Astrocyte of the cerebellum (primary cell): ENCODE measurements at regions not wholly inside any gene's neighbourhood (a gene's known extent, or its start where the extent isn't known, plus 50 kb on each side); places are given as distances from the start of the nearest gene placed in this dataset.
"Not testable (repeated sequence)": the region's sequence is repeated elsewhere in the genome, so short reads cannot be mapped to it uniquely, and the experiment has no call there.

Source experiments
- DNase-seq: peaks from one replicate; pipeline ENCODE4 v3.0.0-alpha.2; 2011; ENCODE audit warnings: low read depth
- H3K4me3 ChIP-seq: 2 replicates; pipeline ENCODE4 v1.5.1; 2011; ENCODE audit warnings: mild to moderate bottlenecking, low read depth, low read length, moderate library complexity
- in situ Hi-C: cut with HindIII; loops from 2 replicates; pipeline ENCODE4 v1.10.0; 2017; ENCODE audit warnings: low sequenced_read_pairs
- TF ChIP-seq, protein P1 (sequence below): IDR thresholded peaks from 2 replicates; pipeline ENCODE4 v1.5.1; 2012; ENCODE audit warnings: low read length, low read depth, moderate library complexity, mild to moderate bottlenecking; ENCODE audit errors: missing control alignments

DNA sequence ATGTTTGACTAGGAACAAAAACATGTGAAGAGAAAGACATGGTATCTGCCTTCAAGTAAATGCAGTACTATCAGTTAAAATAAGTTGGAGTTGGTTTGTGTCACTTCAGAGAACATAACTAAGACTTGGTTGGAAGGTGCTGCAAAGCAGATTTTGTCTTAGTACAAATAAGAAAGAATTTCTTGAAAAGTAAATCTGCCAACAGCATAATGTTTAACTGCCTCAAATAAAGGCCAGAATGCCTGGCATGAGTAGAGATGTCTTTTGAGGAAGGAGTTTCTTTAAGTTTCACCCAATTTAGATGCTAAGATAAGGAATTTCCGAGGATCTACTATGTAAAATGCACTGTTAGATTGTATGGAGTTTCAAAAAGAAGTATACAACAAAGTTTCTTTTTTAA is 409.7 kb downstream of the PIK3C3 start:
- H3K4me3 ChIP-seq: no peak overlapping the region
- TF ChIP-seq, protein P1, sequence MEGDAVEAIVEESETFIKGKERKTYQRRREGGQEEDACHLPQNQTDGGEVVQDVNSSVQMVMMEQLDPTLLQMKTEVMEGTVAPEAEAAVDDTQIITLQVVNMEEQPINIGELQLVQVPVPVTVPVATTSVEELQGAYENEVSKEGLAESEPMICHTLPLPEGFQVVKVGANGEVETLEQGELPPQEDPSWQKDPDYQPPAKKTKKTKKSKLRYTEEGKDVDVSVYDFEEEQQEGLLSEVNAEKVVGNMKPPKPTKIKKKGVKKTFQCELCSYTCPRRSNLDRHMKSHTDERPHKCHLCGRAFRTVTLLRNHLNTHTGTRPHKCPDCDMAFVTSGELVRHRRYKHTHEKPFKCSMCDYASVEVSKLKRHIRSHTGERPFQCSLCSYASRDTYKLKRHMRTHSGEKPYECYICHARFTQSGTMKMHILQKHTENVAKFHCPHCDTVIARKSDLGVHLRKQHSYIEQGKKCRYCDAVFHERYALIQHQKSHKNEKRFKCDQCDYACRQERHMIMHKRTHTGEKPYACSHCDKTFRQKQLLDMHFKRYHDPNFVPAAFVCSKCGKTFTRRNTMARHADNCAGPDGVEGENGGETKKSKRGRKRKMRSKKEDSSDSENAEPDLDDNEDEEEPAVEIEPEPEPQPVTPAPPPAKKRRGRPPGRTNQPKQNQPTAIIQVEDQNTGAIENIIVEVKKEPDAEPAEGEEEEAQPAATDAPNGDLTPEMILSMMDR: no peak
- no peak for DNase-seq
- in situ Hi-C loops: no loop called here

DNA sequence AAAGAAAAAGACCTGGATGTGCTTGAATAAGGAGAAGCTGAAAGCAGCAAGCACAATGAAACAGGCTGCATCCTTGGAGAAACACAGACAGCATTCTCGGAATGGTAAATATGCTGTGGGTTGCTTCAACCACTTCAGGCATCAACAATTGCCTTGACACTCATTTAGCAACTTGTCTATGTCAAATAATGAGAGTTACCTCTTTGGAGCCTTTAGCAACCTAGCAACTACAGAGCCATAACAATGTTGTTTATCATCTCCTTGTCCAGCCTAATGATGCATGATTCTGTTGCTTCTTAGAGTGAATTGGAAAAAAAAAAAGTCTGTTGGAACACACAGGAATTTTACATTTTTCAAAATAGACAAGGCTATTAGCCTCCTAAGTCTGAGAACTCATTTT is 410.6 kb downstream of the PIK3C3 start:
- TF ChIP-seq, protein P1: no peak
- no peak overlapping the region for H3K4me3 ChIP-seq
- in situ Hi-C loops: no loop called here
- no peak for DNase-seq

- in situ Hi-C loops: no loop called here
- no peak overlapping the region for H3K4me3 ChIP-seq
- no peak for DNase-seq
Observed at GRCh38 chr18:42373584-42373983, 418.6 kb downstream of the PIK3C3 start.

DNA sequence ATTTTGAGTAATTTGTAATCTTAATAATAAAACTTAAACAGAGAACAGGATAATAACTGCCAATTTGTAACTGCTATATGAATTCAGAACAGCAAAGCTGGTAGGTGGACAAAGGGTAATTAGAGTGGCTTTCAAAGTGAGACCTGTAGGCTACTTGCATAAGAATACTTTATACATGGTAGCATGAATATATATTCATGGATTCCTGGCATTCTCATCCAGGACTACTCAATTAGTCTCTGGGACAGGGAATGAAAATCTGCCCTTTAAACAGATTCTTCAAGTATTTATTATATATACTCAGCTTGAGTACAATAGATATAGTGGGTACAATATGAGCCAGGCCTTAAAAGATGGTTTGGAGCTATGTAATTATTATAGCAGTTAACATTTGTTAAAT is 419.9 kb downstream of the PIK3C3 start:
- in situ Hi-C loops: no loop called here
- TF ChIP-seq, protein P1: no peak
- DNase-seq: no peak
- H3K4me3 ChIP-seq: no peak overlapping the region

More at GRCh38 chr18:42373584-42373983, 418.6 kb downstream of the PIK3C3 start:
- TF ChIP-seq, protein P1: no peak

GRCh38 chr18:42378854-42379253 is 423.8 kb downstream of the PIK3C3 start:
- in situ Hi-C loops, DNase-seq, H3K4me3 ChIP-seq: not testable (repeated sequence)

GRCh38 chr18:42381236-42381635 is 426.2 kb downstream of the PIK3C3 start:
- H3K4me3 ChIP-seq, DNase-seq, in situ Hi-C loops: not testable (repeated sequence)

- DNase-seq: no peak
- H3K4me3 ChIP-seq: no peak overlapping the region
- in situ Hi-C loops: no loop called here
- TF ChIP-seq, protein P1: no peak
Observed at GRCh38 chr18:42392416-42392815, 437.4 kb downstream of the PIK3C3 start.

DNA sequence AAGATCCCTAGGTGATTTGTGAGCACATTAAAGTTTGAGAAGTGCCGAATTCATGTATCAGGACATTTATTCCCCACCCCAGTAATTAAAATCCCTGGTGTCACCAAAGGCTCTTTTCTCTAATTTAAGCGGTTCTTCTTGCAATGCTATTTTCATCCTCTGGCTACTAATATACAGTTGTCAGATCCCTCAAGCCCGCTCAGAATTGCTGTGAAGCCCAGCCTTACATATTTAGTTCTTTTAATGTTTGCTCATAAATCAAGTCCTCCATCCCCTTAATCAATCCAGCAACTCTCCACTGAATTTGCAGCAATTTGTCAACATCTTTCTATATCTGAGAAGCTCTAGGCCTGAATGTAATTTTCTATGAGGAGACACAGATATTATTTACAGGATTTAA is 437.9 kb downstream of the PIK3C3 start:
- H3K4me3 ChIP-seq: no peak overlapping the region
- in situ Hi-C loops: no loop called here
- no peak for DNase-seq
- TF ChIP-seq, protein P1: no peak
